A549 (cell line): ENCODE measurements at regions not wholly inside any gene's neighbourhood (a gene's known extent, or its start where the extent isn't known, plus 50 kb on each side); places are given as distances from the start of the nearest gene placed in this dataset.

Source experiments
- CBX8 ChIP-seq: fragments of 200-600 bp; sonication (generic); IDR thresholded peaks from 2 replicates; pipeline ENCODE4 v1.6.1; 2016
- CTCF ChIP-seq: fragments of >200 bp; sonication (Bioruptor Twin); formaldehyde crosslinking; IDR thresholded peaks from 3 replicates; pipeline ENCODE4 v1.5.1; 2016
- EHMT2 ChIP-seq: fragments of 200-600 bp; sonication (generic); IDR thresholded peaks from 2 replicates; pipeline ENCODE4 v1.6.1; 2016; ENCODE audit warnings: antibody characterized with exemption, low read depth, mild to moderate bottlenecking, moderate library complexity
- EP300 ChIP-seq, 2 experiments: fragments of >200 bp; sonication (Bioruptor Twin); formaldehyde crosslinking; IDR thresholded peaks; 2 replicates in 1 of 2; 3 replicates in 1 of 2; pipeline ENCODE4 v1.6.1; 2016 to 2017
- JUN ChIP-seq, 2 experiments: fragments of >200 bp; sonication (Bioruptor Twin); formaldehyde crosslinking; IDR thresholded peaks; 2 replicates in 1 of 2; 3 replicates in 1 of 2; pipeline ENCODE4 v1.6.1; 2016 to 2017
- PBX3 ChIP-seq: IDR thresholded peaks from 2 replicates; pipeline ENCODE4 v1.6.1; 2012
- POLR2A ChIP-seq: IDR thresholded peaks from 2 replicates; pipeline ENCODE4 v1.6.1; 2012; ENCODE audit warnings: mild to moderate bottlenecking, low read length
- RFX5 ChIP-seq: fragments of 450-650 bp; IDR thresholded peaks from 2 replicates; pipeline ENCODE4 v1.7.1; 2014; ENCODE audit warnings: antibody characterized with exemption, mild to moderate bottlenecking, moderate library complexity
- SMC3 ChIP-seq: fragments of >200 bp; sonication (Bioruptor Twin); formaldehyde crosslinking; IDR thresholded peaks from 3 replicates; pipeline ENCODE4 v1.6.1; 2018; ENCODE audit warnings: inconsistent platforms

GRCh38 chr13:72005455-72005854 lies 138.5 kb upstream of the DACH1 start:
- TF ChIP-seq SMC3 (no peak), RFX5 (no peak), JUN (IDR thresholded peaks at IDR 0.05) (no peak), CTCF (no peak), POLR2A (no peak), EP300 (IDR thresholded peaks at IDR 0.05) (no peak), PBX3 (no peak), EHMT2 (no peak), CBX8 (no peak)
